HFFc6 (cell line): ENCODE measurements at regions not wholly inside any gene's neighbourhood (a gene's known extent, or its start where the extent isn't known, plus 50 kb on each side); places are given as distances from the start of the nearest gene placed in this dataset.

ENCODE experiments used
- DNase-seq: peaks from one replicate; pipeline ENCODE4 v3.0.0-alpha.2; 2018
- H3K27ac Mint-ChIP-seq: 2 replicates; pipeline ENCODE4 v1.8.0; 2020; ENCODE audit warnings: mild to moderate bottlenecking, mixed read lengths
- H3K27me3 Mint-ChIP-seq: 2 replicates; pipeline ENCODE4 v1.8.0; 2021; ENCODE audit warnings: mild to moderate bottlenecking, moderate library complexity, mixed read lengths; ENCODE audit not compliant: insufficient read depth
- H3K36me3 Mint-ChIP-seq: 2 replicates; pipeline ENCODE4 v1.8.0; 2021; ENCODE audit warnings: low read depth, mixed read lengths
- H3K4me1 Mint-ChIP-seq: 2 replicates; pipeline ENCODE4 v1.8.0; 2020; ENCODE audit warnings: low read depth, mixed read lengths
- H3K4me3 Mint-ChIP-seq: 2 replicates; pipeline ENCODE4 v1.8.0; 2020; ENCODE audit warnings: mild to moderate bottlenecking, moderate library complexity, mixed read lengths
- H3K9me3 Mint-ChIP-seq: 2 replicates; pipeline ENCODE4 v1.8.0; 2020; ENCODE audit warnings: mild to moderate bottlenecking, mixed read lengths
- CTCF ChIP-seq: fragments of 200-600 bp; sonication (generic); IDR thresholded peaks from 2 replicates; pipeline ENCODE4 v1.5.0; 2021; ENCODE audit warnings: antibody characterized with exemption, mild to moderate bottlenecking

DNA sequence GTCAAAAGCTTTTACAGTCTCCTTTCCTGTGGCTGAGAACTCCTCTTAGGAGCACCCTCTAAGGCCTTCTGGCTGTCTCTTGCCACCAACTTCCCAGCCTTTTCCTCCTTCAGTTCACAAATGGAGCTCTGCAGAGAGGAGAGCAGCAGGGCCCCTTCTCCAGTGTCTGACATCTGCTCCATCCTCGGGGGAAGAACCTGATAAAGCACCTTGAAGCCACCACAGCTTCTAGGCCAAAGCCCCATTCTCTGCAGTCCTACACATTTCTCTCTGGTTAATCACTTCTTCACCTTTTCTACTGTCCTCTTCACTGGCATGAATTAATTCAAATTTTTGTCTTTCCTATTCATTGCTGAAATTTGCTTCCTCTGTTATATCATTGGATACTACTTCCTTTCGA, 378.1 kb upstream of the POU3F1 start:
- Mint-ChIP-seq H3K4me3 (no peak overlapping the region), H3K27ac (no peak overlapping the region), H3K9me3 (peaks cover 1% of the 10 kb centered on the region; the same call in 1 of the 2 replicates), H3K4me1 (no peaks in the 10 kb centered on the region), H3K27me3 (peaks cover 1% of the 10 kb centered on the region), H3K36me3 (no peaks in the 10 kb centered on the region; the same call in 1 of the 2 replicates)
- no peak for TF ChIP-seq CTCF
- DNase-seq: no peak

- no peak for TF ChIP-seq CTCF
- Mint-ChIP-seq H3K27me3 (peaks cover 1% of the 10 kb centered on the region), H3K4me1 (no peaks in the 10 kb centered on the region), H3K27ac (no peak overlapping the region), H3K9me3 (peaks cover 19% of the 10 kb centered on the region), H3K4me3 (no peak overlapping the region), H3K36me3 (no peaks in the 10 kb centered on the region; the same call in 1 of the 2 replicates)
- no peak for DNase-seq
Measured at GRCh38 chr1:38420666-38421065, 374.1 kb upstream of the POU3F1 start.

GRCh38 chr1:38418195-38419030, 371.8 kb upstream of the POU3F1 start:
- peaks cover 1% of the 10 kb centered on the region for H3K27me3 Mint-ChIP-seq
- H3K36me3 Mint-ChIP-seq: no peaks in the 10 kb centered on the region
- DNase-seq: no peak
- no peaks in the 10 kb centered on the region for H3K4me1 Mint-ChIP-seq
- H3K4me3 Mint-ChIP-seq: no peak overlapping the region
- no peak for TF ChIP-seq CTCF
- no peak overlapping the region for H3K27ac Mint-ChIP-seq
- H3K9me3 Mint-ChIP-seq: peaks cover 22% of the 10 kb centered on the region

- no peak for TF ChIP-seq CTCF
- H3K27me3 Mint-ChIP-seq: peaks cover 2% of the 10 kb centered on the region; the same call in 1 of the 2 replicates
- H3K4me3 Mint-ChIP-seq: no peak overlapping the region
- H3K27ac Mint-ChIP-seq: no peak overlapping the region
- DNase-seq: no peak
- peaks cover 39% of the 10 kb centered on the region for H3K9me3 Mint-ChIP-seq
- no peaks in the 10 kb centered on the region for H3K36me3 Mint-ChIP-seq
- H3K4me1 Mint-ChIP-seq: no peaks in the 10 kb centered on the region
Measured at GRCh38 chr1:38403667-38404066, 357.1 kb upstream of the POU3F1 start.

DNA sequence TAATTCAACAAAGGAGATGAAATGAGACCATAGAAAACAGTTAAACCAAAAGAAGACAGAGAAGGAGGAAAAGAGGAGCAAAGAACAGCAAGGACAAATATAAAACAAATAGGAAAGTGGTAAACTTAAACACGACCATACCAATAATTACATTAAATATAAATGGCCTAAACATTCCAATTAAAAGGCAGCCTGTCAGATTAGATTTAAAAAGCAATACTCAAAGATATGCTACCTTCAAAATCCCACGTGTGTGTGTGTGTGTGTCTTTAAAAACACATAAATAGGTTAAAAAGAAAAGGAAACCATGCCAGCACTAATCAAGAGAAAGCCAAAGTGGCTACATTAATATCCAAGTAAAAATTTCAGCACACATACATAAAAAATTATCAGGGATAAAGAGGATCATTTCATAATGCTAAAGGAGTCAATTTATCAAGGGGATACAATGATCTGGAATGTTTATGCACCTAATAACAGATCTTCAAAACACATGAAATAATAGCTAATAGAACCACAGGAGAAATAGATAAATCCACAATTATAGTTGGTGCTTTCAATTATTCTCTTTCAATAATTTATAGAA, 355.7 kb upstream of the POU3F1 start:
- Mint-ChIP-seq H3K4me1 (no peaks in the 10 kb centered on the region), H3K4me3 (no peak overlapping the region), H3K27ac (no peak overlapping the region), H3K9me3 (peaks cover 28% of the 10 kb centered on the region), H3K27me3 (peaks cover 2% of the 10 kb centered on the region; the same call in 1 of the 2 replicates), H3K36me3 (no peaks in the 10 kb centered on the region)
- TF ChIP-seq CTCF: no peak
- no peak for DNase-seq
